GM18867 (cell line): ENCODE measurements at regions not wholly inside any gene's neighbourhood (a gene's known extent, or its start where the extent isn't known, plus 50 kb on each side); places are given as distances from the start of the nearest gene placed in this dataset.

Experiments
- ATAC-seq: cut with Tn5 transposase; IDR thresholded peaks from one replicate; pipeline ENCODE4 v1.9.1; 2021; ENCODE audit warnings: mild to moderate bottlenecking, moderate library complexity; ENCODE audit not compliant: unreplicated experiment

- ATAC-seq = no peak
Measured at GRCh38 chr5:66540078-66540477, 56.1 kb upstream of the MAST4 start.

- ATAC-seq = no peak
Measured at GRCh38 chr5:66542711-66543110, 53.5 kb upstream of the MAST4 start.
